A673 (cell line): ENCODE measurements at regions not wholly inside any gene's neighbourhood (a gene's known extent, or its start where the extent isn't known, plus 50 kb on each side); places are given as distances from the start of the nearest gene placed in this dataset.

Source experiments
- EZH2 ChIP-seq: fragments of 200-600 bp; sonication (generic); IDR thresholded peaks from 2 replicates; pipeline ENCODE4 v1.6.1; 2017; ENCODE audit warnings: borderline replicate concordance, low read depth, mild to moderate bottlenecking, mixed read lengths, antibody characterized with exemption, low read length; ENCODE audit not compliant: poor library complexity, severe bottlenecking
- TF ChIP-seq, protein P1 (sequence below): fragments of 300-800, 200-600 bp; sonication (generic); conservative IDR thresholded peaks from 2 replicates; pipeline ENCODE4 v1.5.1; 2017; ENCODE audit warnings: low read depth, mild to moderate bottlenecking, antibody characterized with exemption, low read length, moderate library complexity, mixed read lengths

DNA sequence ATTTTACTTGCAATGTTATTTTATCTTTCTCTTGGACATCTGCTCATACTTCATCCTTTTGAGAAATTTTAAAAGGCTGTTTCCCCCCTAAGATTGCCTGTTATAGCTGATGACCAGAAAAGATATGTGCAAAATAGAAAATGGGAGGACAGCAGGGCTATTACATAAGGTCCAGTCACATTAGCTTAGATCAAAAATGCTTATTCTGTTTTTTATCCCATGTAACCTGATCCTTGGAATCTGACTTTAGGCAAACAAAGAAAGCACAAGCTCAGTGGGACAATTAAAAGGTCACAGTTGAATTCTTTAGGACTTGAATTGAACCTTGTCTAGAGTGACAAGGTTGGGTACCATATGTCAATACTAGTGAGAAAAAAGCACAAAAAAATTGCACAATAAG, 65.1 kb upstream of the TRHDE start:
- TF ChIP-seq, protein P1, sequence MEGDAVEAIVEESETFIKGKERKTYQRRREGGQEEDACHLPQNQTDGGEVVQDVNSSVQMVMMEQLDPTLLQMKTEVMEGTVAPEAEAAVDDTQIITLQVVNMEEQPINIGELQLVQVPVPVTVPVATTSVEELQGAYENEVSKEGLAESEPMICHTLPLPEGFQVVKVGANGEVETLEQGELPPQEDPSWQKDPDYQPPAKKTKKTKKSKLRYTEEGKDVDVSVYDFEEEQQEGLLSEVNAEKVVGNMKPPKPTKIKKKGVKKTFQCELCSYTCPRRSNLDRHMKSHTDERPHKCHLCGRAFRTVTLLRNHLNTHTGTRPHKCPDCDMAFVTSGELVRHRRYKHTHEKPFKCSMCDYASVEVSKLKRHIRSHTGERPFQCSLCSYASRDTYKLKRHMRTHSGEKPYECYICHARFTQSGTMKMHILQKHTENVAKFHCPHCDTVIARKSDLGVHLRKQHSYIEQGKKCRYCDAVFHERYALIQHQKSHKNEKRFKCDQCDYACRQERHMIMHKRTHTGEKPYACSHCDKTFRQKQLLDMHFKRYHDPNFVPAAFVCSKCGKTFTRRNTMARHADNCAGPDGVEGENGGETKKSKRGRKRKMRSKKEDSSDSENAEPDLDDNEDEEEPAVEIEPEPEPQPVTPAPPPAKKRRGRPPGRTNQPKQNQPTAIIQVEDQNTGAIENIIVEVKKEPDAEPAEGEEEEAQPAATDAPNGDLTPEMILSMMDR, result no peak
- no peak for TF ChIP-seq EZH2
